ENCODE measurements at regions not wholly inside any gene's neighbourhood (a gene's known extent, or its start where the extent isn't known, plus 50 kb on each side); places are given as distances from the start of the nearest gene placed in this dataset.

DNA sequence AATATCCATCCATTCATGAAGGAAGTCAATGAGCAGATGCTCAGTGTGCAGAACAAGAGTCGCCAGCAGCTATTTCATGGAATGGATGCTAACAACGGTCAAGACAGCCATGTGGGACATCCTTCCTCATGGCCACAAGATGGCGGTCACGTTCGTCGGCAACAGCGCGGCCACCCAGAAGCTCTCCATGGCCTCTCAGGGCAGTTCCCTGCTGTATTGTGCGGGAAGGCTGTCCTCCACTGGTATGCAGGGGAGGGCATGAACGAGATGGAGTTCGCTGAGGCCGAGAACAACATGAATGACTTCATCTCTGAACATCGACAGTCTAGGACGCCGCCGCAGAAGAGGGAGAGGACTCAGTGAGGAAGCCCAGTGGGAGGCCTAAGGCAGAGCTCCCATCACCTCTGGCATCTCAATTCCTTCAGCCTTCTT, 208.3 kb downstream of the TJP1 start:
- no peaks in the 10 kb centered on the region for H4K20me1 ChIP-seq (ENCODE audit: control insufficient read depth, insufficient read depth, insufficient read length)
- TF ChIP-seq, protein P1, sequence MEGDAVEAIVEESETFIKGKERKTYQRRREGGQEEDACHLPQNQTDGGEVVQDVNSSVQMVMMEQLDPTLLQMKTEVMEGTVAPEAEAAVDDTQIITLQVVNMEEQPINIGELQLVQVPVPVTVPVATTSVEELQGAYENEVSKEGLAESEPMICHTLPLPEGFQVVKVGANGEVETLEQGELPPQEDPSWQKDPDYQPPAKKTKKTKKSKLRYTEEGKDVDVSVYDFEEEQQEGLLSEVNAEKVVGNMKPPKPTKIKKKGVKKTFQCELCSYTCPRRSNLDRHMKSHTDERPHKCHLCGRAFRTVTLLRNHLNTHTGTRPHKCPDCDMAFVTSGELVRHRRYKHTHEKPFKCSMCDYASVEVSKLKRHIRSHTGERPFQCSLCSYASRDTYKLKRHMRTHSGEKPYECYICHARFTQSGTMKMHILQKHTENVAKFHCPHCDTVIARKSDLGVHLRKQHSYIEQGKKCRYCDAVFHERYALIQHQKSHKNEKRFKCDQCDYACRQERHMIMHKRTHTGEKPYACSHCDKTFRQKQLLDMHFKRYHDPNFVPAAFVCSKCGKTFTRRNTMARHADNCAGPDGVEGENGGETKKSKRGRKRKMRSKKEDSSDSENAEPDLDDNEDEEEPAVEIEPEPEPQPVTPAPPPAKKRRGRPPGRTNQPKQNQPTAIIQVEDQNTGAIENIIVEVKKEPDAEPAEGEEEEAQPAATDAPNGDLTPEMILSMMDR (conservative IDR thresholded peaks at IDR 0.05): peak; percentile 71
- no peak overlapping the region for H2BK20ac ChIP-seq (ENCODE audit: low read depth, low read length, poor library complexity, severe bottlenecking)
- Mint-ChIP-seq H3K27me3 (ENCODE audit: low read depth) (peaks cover 24% of the 10 kb centered on the region), H3K4me1 (peaks cover 37 to 38% of the 10 kb centered on the region in 2 experiments), H3K36me3 (ENCODE audit: insufficient read depth in 1 of 3, low read depth in 3 of 3) (peaks cover 0 to 3% (median 0%) of the 10 kb centered on the region in 3 experiments; a peak in 2 of 7 replicates), H3K27ac (no peak overlapping the region), H3K4me3 (no peak overlapping the region), H3K9me3 (peaks cover 2 to 6% of the 10 kb centered on the region in 2 experiments; a peak in 3 of 5 replicates)
- H3T11ph ChIP-seq (ENCODE audit: low read length): no peak overlapping the region
- no peaks in the 10 kb centered on the region for H3K27me3 ChIP-seq (ENCODE audit: insufficient read depth, low read length)
- H3K79me2 ChIP-seq (ENCODE audit: insufficient read depth, low read length): no peaks in the 10 kb centered on the region
- H3K9ac ChIP-seq (ENCODE audit: extremely low read depth, insufficient read length, low read length): no peak overlapping the region
- H3K23ac ChIP-seq (ENCODE audit: insufficient read length, low read depth, low read length): no peak overlapping the region
- H3K56ac ChIP-seq (ENCODE audit: insufficient read length, low read depth, low read length): no peak overlapping the region
- no peak overlapping the region for H4K5ac ChIP-seq (ENCODE audit: insufficient read length, low read depth, low read length)
- no peak overlapping the region for H3K4ac ChIP-seq (ENCODE audit: low read depth, low read length)
- no peak overlapping the region for H3K27ac ChIP-seq (ENCODE audit: insufficient read length, low read depth, low read length)
- no peak overlapping the region for H2AK5ac ChIP-seq (ENCODE audit: insufficient read length, low read length)
- no peak overlapping the region for H4K8ac ChIP-seq (replicated peaks; ENCODE audit: insufficient read length, low read depth, low read length)
- no CpG with 5 or more reads among the region's 16 CpGs for WGBS (ENCODE audit: extremely low coverage, insufficient read length, low lambda C conversion rate)
- H4K91ac ChIP-seq (ENCODE audit: insufficient read length, low read depth, low read length): no peak overlapping the region
- no peak overlapping the region for H2BK5ac ChIP-seq (ENCODE audit: insufficient read length, low read length)
- H3K79me1 ChIP-seq (ENCODE audit: insufficient read depth, low read depth, low read length, poor library complexity, severe bottlenecking): no peaks in the 10 kb centered on the region
- H3K14ac ChIP-seq (ENCODE audit: insufficient read depth, low read length): no peak overlapping the region
- no peak overlapping the region for H2AFZ ChIP-seq (ENCODE audit: low read length)
- no peaks in the 10 kb centered on the region for H3K9me3 ChIP-seq (ENCODE audit: control insufficient read depth, low read depth, low read length)
- no peak overlapping the region for H2BK120ac ChIP-seq (ENCODE audit: low read depth, low read length, poor library complexity, severe bottlenecking)
- H3K23me2 ChIP-seq (ENCODE audit: insufficient read length, low read depth, low read length, poor library complexity, severe bottlenecking): no peaks in the 10 kb centered on the region
- H2BK12ac ChIP-seq (ENCODE audit: insufficient read length, low read depth, low read length): no peak overlapping the region
- H3K4me1 ChIP-seq (ENCODE audit: insufficient read depth, low read length): peaks cover 22% of the 10 kb centered on the region; the same call in 1 of the 2 replicates
- H3K4me2 ChIP-seq (ENCODE audit: insufficient read depth, insufficient read length, low read length): no peak overlapping the region
- H3K18ac ChIP-seq (ENCODE audit: insufficient read length, low read depth, low read length): no peak overlapping the region
- DNase-seq: peak; percentile 69
- H2BK15ac ChIP-seq (ENCODE audit: low read depth, low read length): no peak overlapping the region

All from H9 (cell line).